ENCODE measurements at regions not wholly inside any gene's neighbourhood (a gene's known extent, or its start where the extent isn't known, plus 50 kb on each side); places are given as distances from the start of the nearest gene placed in this dataset.

DNA sequence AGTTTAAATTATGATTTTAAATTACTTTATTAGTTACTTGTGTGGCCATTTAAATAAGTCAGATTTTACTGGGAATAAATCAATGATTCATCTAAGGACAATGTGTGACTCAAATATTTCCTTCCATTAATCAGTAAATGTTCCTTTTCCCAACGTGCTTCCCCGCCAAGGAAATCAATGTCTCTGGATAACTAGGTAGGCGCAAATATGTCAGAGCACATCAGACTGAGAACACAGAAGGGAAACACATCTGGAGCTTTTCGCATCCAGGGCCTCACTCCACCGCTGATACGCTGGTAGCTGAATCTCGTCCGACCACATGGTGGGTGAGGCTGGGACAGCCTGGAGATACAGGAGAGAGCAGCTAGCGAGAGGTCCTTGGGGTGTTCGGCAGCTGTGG, 56.4 kb upstream of the RPS6KA2 start:
- Histone ChIP-seq H2AFZ (ENCODE audit: low read length) (no peak overlapping the region), H3K4me2 (ENCODE audit: low read depth, low read length, poor library complexity, severe bottlenecking) (no peak overlapping the region)
- no peak for TF ChIP-seq EZH2phosphoT487 (IDR thresholded peaks at IDR 0.05; ENCODE audit: borderline replicate concordance)
- TF ChIP-seq, protein P1, sequence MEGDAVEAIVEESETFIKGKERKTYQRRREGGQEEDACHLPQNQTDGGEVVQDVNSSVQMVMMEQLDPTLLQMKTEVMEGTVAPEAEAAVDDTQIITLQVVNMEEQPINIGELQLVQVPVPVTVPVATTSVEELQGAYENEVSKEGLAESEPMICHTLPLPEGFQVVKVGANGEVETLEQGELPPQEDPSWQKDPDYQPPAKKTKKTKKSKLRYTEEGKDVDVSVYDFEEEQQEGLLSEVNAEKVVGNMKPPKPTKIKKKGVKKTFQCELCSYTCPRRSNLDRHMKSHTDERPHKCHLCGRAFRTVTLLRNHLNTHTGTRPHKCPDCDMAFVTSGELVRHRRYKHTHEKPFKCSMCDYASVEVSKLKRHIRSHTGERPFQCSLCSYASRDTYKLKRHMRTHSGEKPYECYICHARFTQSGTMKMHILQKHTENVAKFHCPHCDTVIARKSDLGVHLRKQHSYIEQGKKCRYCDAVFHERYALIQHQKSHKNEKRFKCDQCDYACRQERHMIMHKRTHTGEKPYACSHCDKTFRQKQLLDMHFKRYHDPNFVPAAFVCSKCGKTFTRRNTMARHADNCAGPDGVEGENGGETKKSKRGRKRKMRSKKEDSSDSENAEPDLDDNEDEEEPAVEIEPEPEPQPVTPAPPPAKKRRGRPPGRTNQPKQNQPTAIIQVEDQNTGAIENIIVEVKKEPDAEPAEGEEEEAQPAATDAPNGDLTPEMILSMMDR (conservative IDR thresholded peaks at IDR 0.05; ENCODE audit: low read length), result no peak

DNA sequence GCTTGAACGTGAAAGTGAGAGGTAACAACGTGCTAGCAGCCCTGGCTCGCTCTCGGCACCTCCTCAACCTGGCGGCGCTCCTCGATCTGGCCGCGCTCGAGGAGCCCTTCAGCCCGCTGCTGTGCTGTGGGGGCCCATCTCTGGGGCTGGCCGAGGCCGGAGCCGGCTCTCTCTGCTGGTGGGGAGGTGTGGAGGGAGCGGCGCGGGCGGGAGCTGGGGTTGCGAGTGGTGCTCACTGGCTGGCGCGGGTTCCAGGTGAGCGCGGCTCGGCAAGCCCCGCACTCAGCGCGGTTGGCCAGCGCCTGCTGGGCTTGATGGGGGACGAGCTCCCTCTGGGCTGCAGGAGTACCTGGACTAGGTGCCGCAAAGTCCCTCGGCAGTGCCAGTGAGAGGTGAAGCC, 52.5 kb upstream of the RPS6KA2 start:
- H2AFZ ChIP-seq (ENCODE audit: low read length), result no peak overlapping the region
- H3K4me2 ChIP-seq (ENCODE audit: low read depth, low read length, poor library complexity, severe bottlenecking), result no peak overlapping the region
- no peaks in the 10 kb centered on the region for H3K36me3 ChIP-seq (ENCODE audit: insufficient read depth, low read length)
- no peak overlapping the region for H3K4me3 ChIP-seq (ENCODE audit: low read length, poor library complexity, severe bottlenecking)
- no peaks in the 10 kb centered on the region for H4K20me1 ChIP-seq (ENCODE audit: insufficient read depth, low read length, poor library complexity, severe bottlenecking)
- H3K27me3 ChIP-seq (ENCODE audit: insufficient read depth, low read length, poor library complexity, severe bottlenecking), result no peaks in the 10 kb centered on the region
- H3K9ac ChIP-seq (ENCODE audit: low read depth, low read length, poor library complexity, severe bottlenecking), result no peak overlapping the region
- no peaks in the 10 kb centered on the region for H3K9me2 ChIP-seq (replicated peaks; ENCODE audit: low read depth, low read length)
- H3K4me1 ChIP-seq (ENCODE audit: insufficient read depth, low read length, poor library complexity, severe bottlenecking), result no peaks in the 10 kb centered on the region
- H3F3A ChIP-seq (ENCODE audit: low read depth), result no peaks in the 10 kb centered on the region
- no peaks in the 10 kb centered on the region for H3K9me3 ChIP-seq (ENCODE audit: insufficient read depth, low read depth, low read length)
- TF ChIP-seq, protein P1 (conservative IDR thresholded peaks at IDR 0.05; ENCODE audit: low read length), result no peak
- TF ChIP-seq EZH2phosphoT487 (IDR thresholded peaks at IDR 0.05; ENCODE audit: borderline replicate concordance), result no peak
- H3K79me2 ChIP-seq (ENCODE audit: insufficient read depth, low read length), result no peaks in the 10 kb centered on the region

More for the DNA sequence above, 56.4 kb upstream of the RPS6KA2 start:
- H3K9me2 ChIP-seq (replicated peaks; ENCODE audit: low read depth, low read length), result no peaks in the 10 kb centered on the region
- H4K20me1 ChIP-seq (ENCODE audit: insufficient read depth, low read length, poor library complexity, severe bottlenecking), result no peaks in the 10 kb centered on the region
- no peaks in the 10 kb centered on the region for H3K27me3 ChIP-seq (ENCODE audit: insufficient read depth, low read length, poor library complexity, severe bottlenecking)
- H3K4me3 ChIP-seq (ENCODE audit: low read length, poor library complexity, severe bottlenecking), result no peak overlapping the region
- no peaks in the 10 kb centered on the region for H3F3A ChIP-seq (ENCODE audit: low read depth)
- no peaks in the 10 kb centered on the region for H3K36me3 ChIP-seq (ENCODE audit: insufficient read depth, low read length)
- no peaks in the 10 kb centered on the region for H3K4me1 ChIP-seq (ENCODE audit: insufficient read depth, low read length, poor library complexity, severe bottlenecking)
- H3K79me2 ChIP-seq (ENCODE audit: insufficient read depth, low read length), result no peaks in the 10 kb centered on the region
- H3K9ac ChIP-seq (ENCODE audit: low read depth, low read length, poor library complexity, severe bottlenecking), result no peak overlapping the region
- H3K9me3 ChIP-seq (ENCODE audit: insufficient read depth, low read depth, low read length), result no peaks in the 10 kb centered on the region

DNA sequence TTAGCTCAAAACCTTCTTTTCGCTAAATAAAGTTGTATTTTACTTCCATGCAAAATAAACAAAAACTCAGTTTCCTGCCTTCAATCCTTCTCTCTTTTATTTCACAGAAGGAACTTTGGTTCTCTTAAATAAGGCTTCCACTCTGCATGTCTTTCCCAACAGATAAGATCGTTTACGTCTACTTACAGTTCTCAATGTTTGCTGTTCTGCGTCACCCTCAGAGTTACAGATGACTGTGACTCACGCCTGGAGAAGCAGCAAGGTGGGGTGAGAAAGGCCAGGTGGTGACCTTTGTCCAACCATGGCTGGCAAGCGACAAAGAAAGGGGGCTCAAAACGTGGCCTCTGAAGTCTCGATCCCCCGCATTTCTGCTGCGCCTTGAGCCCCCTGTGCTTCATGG, 51.4 kb upstream of the RPS6KA2 start:
- Histone ChIP-seq H3K36me3 (ENCODE audit: insufficient read depth, low read length) (no peaks in the 10 kb centered on the region), H3K27me3 (ENCODE audit: insufficient read depth, low read length, poor library complexity, severe bottlenecking) (no peaks in the 10 kb centered on the region), H4K20me1 (ENCODE audit: insufficient read depth, low read length, poor library complexity, severe bottlenecking) (no peaks in the 10 kb centered on the region), H3K4me1 (ENCODE audit: insufficient read depth, low read length, poor library complexity, severe bottlenecking) (no peaks in the 10 kb centered on the region), H3F3A (ENCODE audit: low read depth) (no peaks in the 10 kb centered on the region), H3K79me2 (ENCODE audit: insufficient read depth, low read length) (no peaks in the 10 kb centered on the region), H3K4me2 (ENCODE audit: low read depth, low read length, poor library complexity, severe bottlenecking) (no peak overlapping the region), H3K9me2 (replicated peaks; ENCODE audit: low read depth, low read length) (no peaks in the 10 kb centered on the region), H2AFZ (ENCODE audit: low read length) (no peak overlapping the region), H3K4me3 (ENCODE audit: low read length, poor library complexity, severe bottlenecking) (no peak overlapping the region), H3K9me3 (ENCODE audit: insufficient read depth, low read depth, low read length) (no peaks in the 10 kb centered on the region), H3K9ac (ENCODE audit: low read depth, low read length, poor library complexity, severe bottlenecking) (no peak overlapping the region)
- TF ChIP-seq EZH2phosphoT487 (IDR thresholded peaks at IDR 0.05; ENCODE audit: borderline replicate concordance), result no peak
- TF ChIP-seq, protein P1 (conservative IDR thresholded peaks at IDR 0.05; ENCODE audit: low read length), result no peak

Data from Loucy (cell line).